Astrocyte of the spinal cord (primary cell): ENCODE measurements at regions not wholly inside any gene's neighbourhood (a gene's known extent, or its start where the extent isn't known, plus 50 kb on each side); places are given as distances from the start of the nearest gene placed in this dataset.

Experiments
- DNase-seq: peaks from one replicate; pipeline ENCODE4 v3.0.0; 2011; ENCODE audit warnings: low read depth, low spot score
- H3K4me3 ChIP-seq: 2 replicates; pipeline ENCODE4 v1.5.1; 2011; ENCODE audit warnings: low read depth, mild to moderate bottlenecking, low read length, moderate library complexity
- in situ Hi-C: cut with HindIII; loops from 2 replicates; pipeline ENCODE4 v1.10.0; 2017; ENCODE audit warnings: low sequenced_read_pairs
- TF ChIP-seq, protein P1 (sequence below): IDR thresholded peaks from 2 replicates; pipeline ENCODE4 v1.5.1; 2012; ENCODE audit warnings: low read depth, mild to moderate bottlenecking, low read length, inconsistent platforms

- TF ChIP-seq, protein P1, sequence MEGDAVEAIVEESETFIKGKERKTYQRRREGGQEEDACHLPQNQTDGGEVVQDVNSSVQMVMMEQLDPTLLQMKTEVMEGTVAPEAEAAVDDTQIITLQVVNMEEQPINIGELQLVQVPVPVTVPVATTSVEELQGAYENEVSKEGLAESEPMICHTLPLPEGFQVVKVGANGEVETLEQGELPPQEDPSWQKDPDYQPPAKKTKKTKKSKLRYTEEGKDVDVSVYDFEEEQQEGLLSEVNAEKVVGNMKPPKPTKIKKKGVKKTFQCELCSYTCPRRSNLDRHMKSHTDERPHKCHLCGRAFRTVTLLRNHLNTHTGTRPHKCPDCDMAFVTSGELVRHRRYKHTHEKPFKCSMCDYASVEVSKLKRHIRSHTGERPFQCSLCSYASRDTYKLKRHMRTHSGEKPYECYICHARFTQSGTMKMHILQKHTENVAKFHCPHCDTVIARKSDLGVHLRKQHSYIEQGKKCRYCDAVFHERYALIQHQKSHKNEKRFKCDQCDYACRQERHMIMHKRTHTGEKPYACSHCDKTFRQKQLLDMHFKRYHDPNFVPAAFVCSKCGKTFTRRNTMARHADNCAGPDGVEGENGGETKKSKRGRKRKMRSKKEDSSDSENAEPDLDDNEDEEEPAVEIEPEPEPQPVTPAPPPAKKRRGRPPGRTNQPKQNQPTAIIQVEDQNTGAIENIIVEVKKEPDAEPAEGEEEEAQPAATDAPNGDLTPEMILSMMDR: no peak
- in situ Hi-C loops: no loop called here
- no peak overlapping the region for H3K4me3 ChIP-seq
- no peak for DNase-seq
Measured at GRCh38 chr2:88836351-88836750, 144.9 kb downstream of the RPIA start.

GRCh38 chr2:88837511-88838160 lies 146.2 kb downstream of the RPIA start:
- no peak overlapping the region for H3K4me3 ChIP-seq
- in situ Hi-C loops: no loop called here
- TF ChIP-seq, protein P1: no peak
- DNase-seq: no peak

GRCh38 chr2:88838165-88838635 lies 146.7 kb downstream of the RPIA start:
- in situ Hi-C loops: no loop called here
- no peak for DNase-seq

DNA sequence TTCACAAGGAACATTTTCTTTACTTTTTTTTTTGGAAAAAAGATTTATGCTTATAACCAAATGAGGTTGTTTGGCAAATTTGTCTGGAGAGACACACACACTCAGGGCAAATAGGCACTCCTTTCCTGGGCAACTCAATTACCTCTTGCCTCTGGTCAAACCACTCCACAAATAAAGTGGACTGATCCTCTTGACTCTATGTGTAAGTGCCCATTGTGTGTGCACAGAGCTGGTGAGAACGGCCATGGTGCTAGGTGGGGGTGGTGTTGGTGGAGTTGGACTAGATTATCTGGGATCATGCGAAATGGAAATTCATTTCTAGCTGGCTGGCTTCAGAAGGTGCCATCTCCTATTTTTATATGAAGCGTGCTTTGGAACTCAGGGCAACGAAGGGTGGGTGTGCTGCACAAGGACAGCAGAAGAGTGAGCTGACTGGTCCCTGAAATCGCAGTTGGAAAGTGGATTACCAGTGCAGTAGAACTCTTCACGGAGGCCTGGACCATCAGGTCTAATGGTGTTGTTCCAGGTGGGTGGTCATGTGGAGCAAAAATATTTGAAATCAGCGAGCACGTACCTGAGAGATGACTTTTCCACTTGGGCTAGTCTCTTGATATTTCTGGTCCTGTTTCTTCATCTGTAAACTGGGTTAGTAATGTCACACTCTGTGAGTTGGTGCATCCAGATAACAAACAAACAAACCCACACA lies 149.9 kb downstream of the RPIA start:
- in situ Hi-C loops: no loop called here
- no peak overlapping the region for H3K4me3 ChIP-seq
- TF ChIP-seq, protein P1: no peak
- no peak for DNase-seq

More at GRCh38 chr2:88838165-88838635, 146.7 kb downstream of the RPIA start:
- no peak overlapping the region for H3K4me3 ChIP-seq
- TF ChIP-seq, protein P1: no peak

GRCh38 chr2:88842656-88843460 lies 151.4 kb downstream of the RPIA start:
- no peak for DNase-seq
- TF ChIP-seq, protein P1: no peak
- in situ Hi-C loops: no loop called here
- H3K4me3 ChIP-seq: no peak overlapping the region

- DNase-seq: no peak
- H3K4me3 ChIP-seq: no peak overlapping the region
- in situ Hi-C loops: no loop called here
- TF ChIP-seq, protein P1: no peak
Measured at GRCh38 chr2:88843651-88844050, 152.2 kb downstream of the RPIA start.
